HFFc6 (cell line): ENCODE measurements at regions not wholly inside any gene's neighbourhood (a gene's known extent, or its start where the extent isn't known, plus 50 kb on each side); places are given as distances from the start of the nearest gene placed in this dataset.

Experiments
- DNase-seq: peaks from one replicate; pipeline ENCODE4 v3.0.0-alpha.2; 2018
- H3K27ac Mint-ChIP-seq: 2 replicates; pipeline ENCODE4 v1.8.0; 2020; ENCODE audit warnings: mild to moderate bottlenecking, mixed read lengths
- H3K27me3 Mint-ChIP-seq: 2 replicates; pipeline ENCODE4 v1.8.0; 2021; ENCODE audit warnings: mild to moderate bottlenecking, moderate library complexity, mixed read lengths; ENCODE audit not compliant: insufficient read depth
- H3K36me3 Mint-ChIP-seq: 2 replicates; pipeline ENCODE4 v1.8.0; 2021; ENCODE audit warnings: low read depth, mixed read lengths
- H3K4me1 Mint-ChIP-seq: 2 replicates; pipeline ENCODE4 v1.8.0; 2020; ENCODE audit warnings: low read depth, mixed read lengths
- H3K4me3 Mint-ChIP-seq: 2 replicates; pipeline ENCODE4 v1.8.0; 2020; ENCODE audit warnings: mild to moderate bottlenecking, moderate library complexity, mixed read lengths
- H3K9me3 Mint-ChIP-seq: 2 replicates; pipeline ENCODE4 v1.8.0; 2020; ENCODE audit warnings: mild to moderate bottlenecking, mixed read lengths
- CTCF ChIP-seq: fragments of 200-600 bp; sonication (generic); IDR thresholded peaks from 2 replicates; pipeline ENCODE4 v1.5.0; 2021; ENCODE audit warnings: antibody characterized with exemption, mild to moderate bottlenecking

GRCh38 chr7:124542476-124542875, 223.1 kb downstream of the GPR37 start:
- Mint-ChIP-seq H3K27me3 (no peaks in the 10 kb centered on the region), H3K4me1 (no peaks in the 10 kb centered on the region), H3K4me3 (no peak overlapping the region), H3K36me3 (no peaks in the 10 kb centered on the region), H3K27ac (no peak overlapping the region), H3K9me3 (peaks cover 14% of the 10 kb centered on the region)
- TF ChIP-seq CTCF, result no peak
- no peak for DNase-seq

- Mint-ChIP-seq H3K9me3 (peaks cover 18% of the 10 kb centered on the region), H3K4me3 (no peak overlapping the region), H3K36me3 (no peaks in the 10 kb centered on the region), H3K27ac (no peak overlapping the region), H3K27me3 (no peaks in the 10 kb centered on the region), H3K4me1 (no peaks in the 10 kb centered on the region)
- no peak for DNase-seq
- no peak for TF ChIP-seq CTCF
Measured at GRCh38 chr7:124536156-124536762, 229.3 kb downstream of the GPR37 start.

GRCh38 chr7:124532166-124532565, 233.4 kb downstream of the GPR37 start:
- Mint-ChIP-seq H3K36me3 (peaks cover 4% of the 10 kb centered on the region; the same call in 1 of the 2 replicates), H3K9me3 (peaks cover 39% of the 10 kb centered on the region), H3K4me3 (no peak overlapping the region), H3K27ac (no peak overlapping the region), H3K27me3 (no peaks in the 10 kb centered on the region; the same call in 1 of the 2 replicates), H3K4me1 (no peaks in the 10 kb centered on the region)
- DNase-seq, result no peak
- TF ChIP-seq CTCF, result no peak

GRCh38 chr7:124516911-124517310, 248.7 kb downstream of the GPR37 start:
- peaks cover 41% of the 10 kb centered on the region for H3K9me3 Mint-ChIP-seq
- no peak for DNase-seq
- no peaks in the 10 kb centered on the region for H3K4me1 Mint-ChIP-seq
- H3K4me3 Mint-ChIP-seq, result no peak overlapping the region
- H3K27me3 Mint-ChIP-seq, result no peaks in the 10 kb centered on the region
- H3K27ac Mint-ChIP-seq, result no peak overlapping the region
- no peak for TF ChIP-seq CTCF
- H3K36me3 Mint-ChIP-seq, result no peaks in the 10 kb centered on the region

- no peak for TF ChIP-seq CTCF
- no peak overlapping the region for H3K4me3 Mint-ChIP-seq
- no peak for DNase-seq
- no peaks in the 10 kb centered on the region for H3K27me3 Mint-ChIP-seq
- H3K4me1 Mint-ChIP-seq, result no peaks in the 10 kb centered on the region
- H3K27ac Mint-ChIP-seq, result no peak overlapping the region
- H3K9me3 Mint-ChIP-seq, result peaks cover 25% of the 10 kb centered on the region
- no peaks in the 10 kb centered on the region for H3K36me3 Mint-ChIP-seq
Measured at GRCh38 chr7:124515106-124515830, 250.3 kb downstream of the GPR37 start.
